ENCODE measurements at regions not wholly inside any gene's neighbourhood (a gene's known extent, or its start where the extent isn't known, plus 50 kb on each side); places are given as distances from the start of the nearest gene placed in this dataset.

- intact Hi-C loops (cut with DNase I, micrococcal nuclease), result no loop called here
These were observed 174.5 kb downstream of the KTN1 start for GRCh38 chr14:55754471-55754870.

GRCh38 chr14:55754871-55755270 lies 174.9 kb downstream of the KTN1 start:
- Histone ChIP-seq H3K36me3 (ENCODE audit: insufficient read depth, low read length) (no peaks in the 10 kb centered on the region), H3K27me3 (ENCODE audit: control insufficient read depth in 1 of 2, insufficient read depth in 2 of 2, low read length in 2 of 2) (no peaks in the 10 kb centered on the region), H3K4me1 (ENCODE audit: insufficient read depth, low read length) (no peaks in the 10 kb centered on the region), H3K9me3 (ENCODE audit: control insufficient read depth in 1 of 2, insufficient read depth in 1 of 2, low read length in 2 of 2) (no peaks in the 10 kb centered on the region), H3K4me3 (ENCODE audit: low read length) (no peak overlapping the region), H3K27ac (ENCODE audit: low read depth in 1 of 2, low read length in 2 of 2) (no peak overlapping the region)
- Mint-ChIP-seq H3K27me3 (no peaks in the 10 kb centered on the region), H3K9me3 (no peaks in the 10 kb centered on the region), H3K36me3 (ENCODE audit: low read depth) (no peaks in the 10 kb centered on the region), H3K27ac (no peak overlapping the region), H3K4me1 (ENCODE audit: low read depth) (no peaks in the 10 kb centered on the region), H3K4me3 (no peak overlapping the region)
- no peak for ATAC-seq (ENCODE audit: poor library complexity)
- ChIA-PET POLR2A (no interaction called here), CTCF (no interaction called here)
- TF ChIP-seq CTCF (IDR thresholded peaks at IDR 0.05), result no peak
- intact Hi-C loops (cut with DNase I, micrococcal nuclease), result no loop called here
- no peak for DNase-seq

More at GRCh38 chr14:55754471-55754870, 174.5 kb downstream of the KTN1 start:
- H3K27ac ChIP-seq (ENCODE audit: low read depth in 1 of 2, low read length in 2 of 2), result no peak overlapping the region
- ATAC-seq (ENCODE audit: poor library complexity), result no peak
- no peak overlapping the region for H3K4me3 ChIP-seq (ENCODE audit: low read length)
- Mint-ChIP-seq H3K27me3 (no peaks in the 10 kb centered on the region), H3K4me1 (ENCODE audit: low read depth) (no peaks in the 10 kb centered on the region), H3K36me3 (ENCODE audit: low read depth) (no peaks in the 10 kb centered on the region), H3K4me3 (no peak overlapping the region), H3K27ac (no peak overlapping the region), H3K9me3 (no peaks in the 10 kb centered on the region)
- no peaks in the 10 kb centered on the region for H3K4me1 ChIP-seq (ENCODE audit: insufficient read depth, low read length)
- ChIA-PET CTCF (no interaction called here), POLR2A (no interaction called here)
- no peaks in the 10 kb centered on the region for H3K27me3 ChIP-seq (ENCODE audit: control insufficient read depth in 1 of 2, insufficient read depth in 2 of 2, low read length in 2 of 2)
- H3K36me3 ChIP-seq (ENCODE audit: insufficient read depth, low read length), result no peaks in the 10 kb centered on the region
- no peak for TF ChIP-seq CTCF (IDR thresholded peaks at IDR 0.05)
- H3K9me3 ChIP-seq (ENCODE audit: control insufficient read depth in 1 of 2, insufficient read depth in 1 of 2, low read length in 2 of 2), result no peaks in the 10 kb centered on the region
- DNase-seq, result no peak

- DNase-seq (no peak), ATAC-seq (ENCODE audit: poor library complexity) (no peak)
- Mint-ChIP-seq H3K27me3 (peaks cover under 1% of the 10 kb centered on the region), H3K4me1 (ENCODE audit: low read depth) (no peaks in the 10 kb centered on the region), H3K27ac (no peak overlapping the region), H3K4me3 (no peak overlapping the region), H3K36me3 (ENCODE audit: low read depth) (no peaks in the 10 kb centered on the region), H3K9me3 (no peaks in the 10 kb centered on the region)
- no peaks in the 10 kb centered on the region for H3K36me3 ChIP-seq (ENCODE audit: insufficient read depth, low read length)
- no peaks in the 10 kb centered on the region for H3K9me3 ChIP-seq (ENCODE audit: control insufficient read depth in 1 of 2, insufficient read depth in 1 of 2, low read length in 2 of 2)
- POLR2A ChIA-PET, result no interaction called here
- CTCF ChIA-PET, result interaction anchor here (0.7 kb wide), 1 partner anchor 679 kb away, joined by 3 read pairs; no protein-coding TSS in a partner anchor
- H3K4me1 ChIP-seq (ENCODE audit: insufficient read depth, low read length), result no peaks in the 10 kb centered on the region
- intact Hi-C loops (cut with DNase I, micrococcal nuclease), result no loop called here
- no peaks in the 10 kb centered on the region for H3K27me3 ChIP-seq (ENCODE audit: control insufficient read depth in 1 of 2, insufficient read depth in 2 of 2, low read length in 2 of 2)
- H3K4me3 ChIP-seq (ENCODE audit: low read length), result no peak overlapping the region
- TF ChIP-seq CTCF (IDR thresholded peaks at IDR 0.05), result no peak
- H3K27ac ChIP-seq (ENCODE audit: low read depth in 1 of 2, low read length in 2 of 2), result no peak overlapping the region
These were observed 176.1 kb downstream of the KTN1 start for GRCh38 chr14:55756078-55756477.
